Adrenal gland (tissue), 5 donors: ENCODE measurements at regions not wholly inside any gene's neighbourhood (a gene's known extent, or its start where the extent isn't known, plus 50 kb on each side); places are given as distances from the start of the nearest gene placed in this dataset.

ENCODE experiments used
- CTCF ChIP-seq, 6 experiments: fragments of 450-650 bp in 4 of 6; fragments of 200-600 bp in 2 of 6; sonication (generic) in 1 of 6; IDR thresholded peaks; 1 replicate in 5 of 6; 2 replicates in 1 of 6; pipeline versions ENCODE4 v1.5.1 to v1.8.0; 2016 to 2021; ENCODE audit warnings: antibody characterized with exemption in 6 of 6, mild to moderate bottlenecking in 2 of 6, moderate library complexity in 1 of 6
- POLR2A ChIP-seq, 2 donors: fragments of 450-650 bp; IDR thresholded peaks; one replicate each; pipeline ENCODE4 v1.6.1; 2017; ENCODE audit warnings: antibody characterized with exemption in 2 of 2, mild to moderate bottlenecking in 2 of 2, moderate library complexity in 1 of 2
- donor health status: DM: no; HTN: no; CAD: no.

GRCh38 chr1:232339073-232339472 is 290.9 kb downstream of the SIPA1L2 start:
- no peak for TF ChIP-seq CTCF (IDR thresholded peaks at IDR 0.05)
- TF ChIP-seq POLR2A (IDR thresholded peaks at IDR 0.05): no peak
